Heart right ventricle (tissue), 16 donors: ENCODE measurements at regions not wholly inside any gene's neighbourhood (a gene's known extent, or its start where the extent isn't known, plus 50 kb on each side); places are given as distances from the start of the nearest gene placed in this dataset.

Source experiments
- ATAC-seq, 8 donors: fragments of 200-7000 bp; cut with Tn5 transposase; one replicate each; pipeline ENCODE4 v1.9.1; 2020; ENCODE audit warnings: mild to moderate bottlenecking in 8 of 8, moderate library complexity in 8 of 8, moderate number of reproducible peaks in 1 of 8
- DNase-seq, 2 donors: peaks; one replicate each; pipeline ENCODE4 v3.0.0-alpha.2; 2020
- H3K27ac ChIP-seq, 10 donors: fragments of 200-600 bp; sonication (generic) in 2 of 10; one replicate each; pipeline versions ENCODE4 v1.5.0 to v1.8.0; 2020 to 2022; ENCODE audit warnings: mild to moderate bottlenecking in 3 of 10
- H3K27me3 ChIP-seq, 7 donors: fragments of 200-600 bp; one replicate each; pipeline ENCODE4 v1.8.0; 2021 to 2022; ENCODE audit warnings: mild to moderate bottlenecking in 2 of 7
- H3K36me3 ChIP-seq, 9 donors: fragments of 200-600 bp; sonication (generic) in 1 of 9; one replicate each; pipeline versions ENCODE4 v1.5.0 to v1.8.0; 2020 to 2022; ENCODE audit warnings: mild to moderate bottlenecking in 2 of 9
- H3K4me1 ChIP-seq, 9 donors: fragments of 200-600 bp; sonication (generic) in 1 of 9; one replicate each; pipeline versions ENCODE4 v1.5.0 to v1.8.0; 2020 to 2022; ENCODE audit warnings: mild to moderate bottlenecking in 4 of 9
- H3K4me3 ChIP-seq, 10 donors: fragments of 200-600 bp; sonication (generic) in 2 of 10; one replicate each; pipeline versions ENCODE4 v1.5.0 to v1.8.0; 2020 to 2022; ENCODE audit warnings: mild to moderate bottlenecking in 7 of 10, moderate library complexity in 2 of 10
- H3K9me3 ChIP-seq, 11 donors: fragments of 200-600 bp in 10 of 11; sonication (generic) in 2 of 11; one replicate each; pipeline versions ENCODE4 v1.5.0 to v1.8.0; 2013 to 2022; ENCODE audit warnings: mild to moderate bottlenecking in 2 of 11, control low read depth in 1 of 11, moderate library complexity in 1 of 11
- CTCF ChIP-seq, 9 donors: fragments of 200-600 bp; sonication (generic) in 2 of 9; IDR thresholded peaks; one replicate each; pipeline versions ENCODE4 v1.5.0 to v1.8.0; 2021 to 2022; ENCODE audit warnings: antibody characterized with exemption in 9 of 9, mild to moderate bottlenecking in 5 of 9, moderate library complexity in 1 of 9
- WGBS, 2 donors: extraction: QIAGEN DNeasy Blood & Tissue Kit; methylation state at CpG; one replicate each; pipeline ENCODE4 v1.1.7; 2013; ENCODE audit warnings: inconsistent platforms in 1 of 2; 5-methylcytosine and 5-hydroxymethylcytosine counted together
- intact Hi-C, 10 donors: fragments of 100-400 bp; cut with DNase I; formaldehyde crosslinking; loops; one replicate each; pipeline versions ENCODE4 v1.11.1 to v1.14.2; 2022
- donor health status: Arrhythmogenic right ventricular cardiomyopathy.
- donor health status: ischemic (EF 13 %, LVEDD 7.1; RV severe dilation, severe dysfunction).
- donor health status: healthy with polysubstance abuse.
- donor health status: DM: no; HTN: yes; CAD: no.
- donor health status: DM: no; HTN: no; CAD: no.
- donor health status: ischemic (EF 25% LVEDD 6.9; RV normal size, moderate dysfunction).
- donor health status: ischemic (EF 25% LVEDD 5.7; RV mildly dilated, moderate dysfunction).
- donor health status: healthy.
- donor health status: DM: yes; HTN: yes; CAD: no.
- donor health status: Ischemic cardiomyopathy.
- donor health status: ischemic (EF 35%, LVEDD 5.7; RV mildly dilated, moderate dysfunction).
- donor health status: nonischemic (EF 11% LVEDD 7.7; RV severe dilation, severe dysfunction).
- donor health status: DM: yes; HTN: yes; CAD: no.
- donor health status: PGD.
- donor health status: ischemic (EF 29% LVEDD 5.4; RV normal size, mild dysfunction).
- donor health status: nonischemic (EF 23%, LVEDD 6.1; RV moderate dilation, normal function).

- 55 to 64% methylated on average over 1 of the region's 1 CpG for WGBS, 2 donors
- Histone ChIP-seq H3K9me3 (peaks cover 0 to 21% (median 0%) of the 10 kb centered on the region in 11 donors), H3K27ac (no peak overlapping the region), H3K27me3 (no peaks in the 10 kb centered on the region), H3K4me1 (peaks cover 0 to 4% (median 0%) of the 10 kb centered on the region in 9 donors), H3K4me3 (no peak overlapping the region), H3K36me3 (no peaks in the 10 kb centered on the region)
- DNase-seq (no peak), ATAC-seq (no peak)
- intact Hi-C loops = no loop called here
- TF ChIP-seq CTCF (IDR thresholded peaks at IDR 0.05) = no peak
Observed at GRCh38 chr3:107044677-107045076, 332.6 kb upstream of the CCDC54 start.

- intact Hi-C loops = no loop called here
- no peak overlapping the region for H3K4me3 ChIP-seq
- H3K27me3 ChIP-seq = no peaks in the 10 kb centered on the region
- H3K4me1 ChIP-seq = peaks cover 0 to 4% (median 0%) of the 10 kb centered on the region in 9 donors
- no peak overlapping the region for H3K27ac ChIP-seq
- ATAC-seq (peak in 2 of 8 donors; percentile 35 to 70), DNase-seq (no peak)
- no peak for TF ChIP-seq CTCF (IDR thresholded peaks at IDR 0.05)
- H3K36me3 ChIP-seq = no peaks in the 10 kb centered on the region
- H3K9me3 ChIP-seq = peaks cover 0 to 15% (median 0%) of the 10 kb centered on the region in 11 donors
- WGBS, 2 donors = 37 to 44% methylated on average over 3 of the region's 3 CpGs
Observed at GRCh38 chr3:107045791-107046190, 331.4 kb upstream of the CCDC54 start.

GRCh38 chr3:107055181-107055942 is 321.9 kb upstream of the CCDC54 start:
- no peak overlapping the region for H3K4me3 ChIP-seq
- 69 to 76% methylated on average over 4 of the region's 4 CpGs for WGBS, 2 donors
- H3K9me3 ChIP-seq = no peaks in the 10 kb centered on the region
- intact Hi-C loops = loop anchor here in 2 of 10 donors (10.0 kb wide), 1 partner anchor 231 kb away; no protein-coding TSS in a partner anchor
- TF ChIP-seq CTCF (IDR thresholded peaks at IDR 0.05) = no peak
- H3K4me1 ChIP-seq = no peaks in the 10 kb centered on the region
- H3K27me3 ChIP-seq = no peaks in the 10 kb centered on the region
- H3K27ac ChIP-seq = no peak overlapping the region
- ATAC-seq (no peak), DNase-seq (no peak)
- no peaks in the 10 kb centered on the region for H3K36me3 ChIP-seq

GRCh38 chr3:107061466-107061865 is 315.8 kb upstream of the CCDC54 start:
- no peak for ATAC-seq
- WGBS, 2 donors = 90 to 100% methylated on average over 1 of the region's 1 CpG
- H3K4me1 ChIP-seq = peaks cover 0 to 34% (median 22%) of the 10 kb centered on the region in 9 donors

More at GRCh38 chr3:107061466-107061865, 315.8 kb upstream of the CCDC54 start:
- no peak for DNase-seq
- Histone ChIP-seq H3K36me3 (no peaks in the 10 kb centered on the region), H3K27me3 (no peaks in the 10 kb centered on the region), H3K9me3 (no peaks in the 10 kb centered on the region), H3K27ac (no peak overlapping the region), H3K4me3 (no peak overlapping the region)
- TF ChIP-seq CTCF (IDR thresholded peaks at IDR 0.05) = no peak
- intact Hi-C loops = loop anchor here in 7 of 10 donors (2.0 to 10.0 kb wide), 4 partner anchors 234 to 447 kb away; no protein-coding TSS in a partner anchor
